Mesothelial cell of epicardium (in vitro differentiated cells): ENCODE measurements at regions not wholly inside any gene's neighbourhood (a gene's known extent, or its start where the extent isn't known, plus 50 kb on each side); places are given as distances from the start of the nearest gene placed in this dataset.

ENCODE experiments used
- DNase-seq, 2 experiments: peaks; one replicate each; pipeline ENCODE4 v3.0.0; 2021; ENCODE audit warnings: low spot score in 2 of 2; ENCODE audit not compliant: unreplicated experiment in 2 of 2
- H3K27ac Mint-ChIP-seq: 2 replicates; pipeline ENCODE4 v1.8.0; 2021; ENCODE audit warnings: mixed read lengths
- H3K27me3 Mint-ChIP-seq: 2 replicates; pipeline ENCODE4 v1.8.0; 2021; ENCODE audit warnings: low read depth, mixed read lengths
- H3K36me3 Mint-ChIP-seq: 2 replicates; pipeline ENCODE4 v1.8.0; 2021; ENCODE audit warnings: mixed read lengths
- H3K4me1 Mint-ChIP-seq: 2 replicates; pipeline ENCODE4 v1.8.0; 2021; ENCODE audit warnings: mixed read lengths
- H3K4me3 Mint-ChIP-seq: 2 replicates; pipeline ENCODE4 v1.8.0; 2021; ENCODE audit warnings: mild to moderate bottlenecking, moderate library complexity, mixed read lengths
- H3K9me3 Mint-ChIP-seq: 2 replicates; pipeline ENCODE4 v1.8.0; 2021; ENCODE audit warnings: mixed read lengths
- CTCF ChIP-seq: fragments of 200-600 bp; sonication (generic); IDR thresholded peaks from one replicate; pipeline ENCODE4 v1.5.0; 2021; ENCODE audit warnings: antibody characterized with exemption; ENCODE audit not compliant: unreplicated experiment

- no peak overlapping the region for H3K27ac Mint-ChIP-seq
- no peaks in the 10 kb centered on the region for H3K27me3 Mint-ChIP-seq
- no peak for DNase-seq
- H3K9me3 Mint-ChIP-seq: no peaks in the 10 kb centered on the region
- no peak overlapping the region for H3K4me3 Mint-ChIP-seq
- H3K4me1 Mint-ChIP-seq: peaks cover 53% of the 10 kb centered on the region
- no peak for TF ChIP-seq CTCF
- no peaks in the 10 kb centered on the region for H3K36me3 Mint-ChIP-seq
Observed at GRCh38 chr14:22410497-22410896, 178.5 kb downstream of the DAD1 start.

- no peak for TF ChIP-seq CTCF
- no peaks in the 10 kb centered on the region for H3K36me3 Mint-ChIP-seq
- H3K4me1 Mint-ChIP-seq: peaks cover 38% of the 10 kb centered on the region
- H3K9me3 Mint-ChIP-seq: peaks cover 7% of the 10 kb centered on the region
- no peak overlapping the region for H3K27ac Mint-ChIP-seq
- H3K27me3 Mint-ChIP-seq: no peaks in the 10 kb centered on the region
- no peak overlapping the region for H3K4me3 Mint-ChIP-seq
- DNase-seq: no peak
Observed at GRCh38 chr14:22409006-22409405, 180.0 kb downstream of the DAD1 start.

GRCh38 chr14:22408547-22408946, 180.5 kb downstream of the DAD1 start:
- Mint-ChIP-seq H3K27ac (no peak overlapping the region), H3K27me3 (no peaks in the 10 kb centered on the region), H3K9me3 (peaks cover 11% of the 10 kb centered on the region), H3K36me3 (no peaks in the 10 kb centered on the region), H3K4me1 (peaks cover 34% of the 10 kb centered on the region), H3K4me3 (no peak overlapping the region)
- no peak for DNase-seq
- no peak for TF ChIP-seq CTCF

GRCh38 chr14:22407033-22407432, 182.0 kb downstream of the DAD1 start:
- no peak for TF ChIP-seq CTCF
- DNase-seq: no peak
- H3K4me3 Mint-ChIP-seq: no peak overlapping the region
- peaks cover 12% of the 10 kb centered on the region for H3K9me3 Mint-ChIP-seq
- H3K36me3 Mint-ChIP-seq: no peaks in the 10 kb centered on the region
- H3K27me3 Mint-ChIP-seq: no peaks in the 10 kb centered on the region
- H3K4me1 Mint-ChIP-seq: peaks cover 21% of the 10 kb centered on the region
- no peak overlapping the region for H3K27ac Mint-ChIP-seq

DNA sequence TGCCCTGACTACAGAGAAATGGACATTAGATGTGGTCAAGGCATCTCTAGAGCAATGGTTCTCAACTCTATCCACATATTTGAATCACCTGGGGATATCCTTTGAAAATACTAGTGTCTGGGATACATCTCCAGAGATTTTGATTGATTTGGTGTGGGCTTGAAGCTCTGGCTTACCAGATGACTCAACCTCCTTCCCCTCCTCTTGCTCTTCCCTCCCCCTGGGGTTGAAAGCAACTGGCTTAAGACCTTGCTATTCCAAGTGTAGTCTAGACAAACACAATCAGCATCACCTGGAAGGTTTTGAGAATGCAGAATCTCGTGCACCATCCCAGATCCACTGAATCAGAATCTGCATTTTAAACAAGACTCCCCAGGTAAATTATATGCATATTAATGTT, 183.8 kb downstream of the DAD1 start:
- H3K9me3 Mint-ChIP-seq: peaks cover 12% of the 10 kb centered on the region
- H3K27me3 Mint-ChIP-seq: no peaks in the 10 kb centered on the region
- TF ChIP-seq CTCF: no peak
- no peaks in the 10 kb centered on the region for H3K36me3 Mint-ChIP-seq
- no peak for DNase-seq
- H3K27ac Mint-ChIP-seq: no peak overlapping the region
- H3K4me1 Mint-ChIP-seq: peaks cover 4% of the 10 kb centered on the region
- H3K4me3 Mint-ChIP-seq: no peak overlapping the region

DNA sequence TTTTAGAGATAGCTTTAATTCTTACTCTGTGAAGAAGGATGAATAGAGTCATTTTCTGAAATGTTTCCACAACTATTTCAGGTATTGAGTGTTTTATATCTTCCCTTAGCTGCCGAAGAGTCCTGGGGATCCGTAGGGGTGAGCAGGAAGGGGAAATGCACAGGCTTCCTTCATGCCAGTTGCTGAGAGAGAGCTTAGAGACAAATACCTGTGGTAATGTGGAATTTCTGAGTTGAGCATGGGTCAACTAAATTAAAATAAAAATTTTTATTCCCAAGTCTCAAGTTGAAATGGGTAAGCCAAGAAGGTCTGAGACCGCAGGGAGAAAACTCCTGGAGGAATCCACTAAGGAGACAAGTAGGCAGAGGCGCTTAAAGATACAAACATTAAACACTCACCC, 185.7 kb downstream of the DAD1 start:
- H3K9me3 Mint-ChIP-seq: peaks cover 12% of the 10 kb centered on the region
- no peaks in the 10 kb centered on the region for H3K27me3 Mint-ChIP-seq
- no peaks in the 10 kb centered on the region for H3K4me1 Mint-ChIP-seq
- H3K4me3 Mint-ChIP-seq: no peak overlapping the region
- TF ChIP-seq CTCF: no peak
- no peak overlapping the region for H3K27ac Mint-ChIP-seq
- no peaks in the 10 kb centered on the region for H3K36me3 Mint-ChIP-seq
- DNase-seq: no peak
